Stimulated activated CD4-positive, alpha-beta T cell treated with anti-CD3 and anti-CD28 coated beads, Interleukin-15, amount 100 ng/mL, for 1 hour (primary cell): ENCODE measurements at regions not wholly inside any gene's neighbourhood (a gene's known extent, or its start where the extent isn't known, plus 50 kb on each side); places are given as distances from the start of the nearest gene placed in this dataset.
"Not testable (repeated sequence)": the region's sequence is repeated elsewhere in the genome, so short reads cannot be mapped to it uniquely, and the experiment has no call there.

Experiments
- DNase-seq, 2 donors: peaks; one replicate each; pipeline ENCODE4 v3.0.0-alpha.2; 2020; ENCODE audit warnings: low read depth in 1 of 2, low spot score in 1 of 2

GRCh38 chr10:118913825-118914224, 115.7 kb upstream of the NANOS1 start:
- DNase-seq, result no peak

DNA sequence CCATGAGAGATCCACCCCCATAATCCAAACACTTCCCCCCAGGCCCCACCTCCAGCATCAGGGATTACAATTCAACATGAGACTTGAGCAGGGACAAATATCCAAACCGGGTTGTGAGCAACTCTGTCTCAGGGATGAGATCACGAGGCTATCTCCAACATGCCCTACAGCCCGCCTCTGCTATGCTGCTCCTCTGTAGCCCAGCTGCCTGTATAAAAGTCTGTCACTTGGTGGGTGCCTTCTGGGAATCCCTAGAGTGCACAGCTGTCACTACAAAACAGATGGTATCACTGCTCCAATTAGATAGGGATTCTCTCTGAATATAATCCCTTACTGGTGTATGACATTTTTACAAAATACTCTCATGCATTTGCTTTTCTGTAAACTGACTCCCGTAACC, 114.9 kb upstream of the NANOS1 start:
- no peak for DNase-seq

DNA sequence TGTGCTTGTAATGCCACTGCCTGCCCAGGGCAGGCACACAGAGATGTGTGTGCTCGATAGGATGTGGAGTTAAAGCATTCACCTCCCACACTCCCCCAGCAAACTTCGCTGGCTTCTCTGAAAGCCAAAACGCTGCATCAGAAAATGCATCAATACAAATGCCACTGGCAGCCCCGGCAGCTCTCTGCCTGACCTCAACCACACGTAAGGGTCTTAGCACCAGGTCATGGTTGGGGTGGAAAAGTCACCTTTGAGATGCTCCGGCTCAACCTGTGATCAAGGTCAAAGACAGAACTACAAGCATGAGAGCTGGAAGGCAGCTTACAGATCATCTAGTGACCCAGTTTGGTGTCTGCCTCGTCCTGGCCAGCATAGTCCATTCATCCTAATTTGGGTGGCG, 114.4 kb upstream of the NANOS1 start:
- DNase-seq, result no peak

- DNase-seq, result no peak
Observed at GRCh38 chr10:118916777-118917176, 112.7 kb upstream of the NANOS1 start.

DNA sequence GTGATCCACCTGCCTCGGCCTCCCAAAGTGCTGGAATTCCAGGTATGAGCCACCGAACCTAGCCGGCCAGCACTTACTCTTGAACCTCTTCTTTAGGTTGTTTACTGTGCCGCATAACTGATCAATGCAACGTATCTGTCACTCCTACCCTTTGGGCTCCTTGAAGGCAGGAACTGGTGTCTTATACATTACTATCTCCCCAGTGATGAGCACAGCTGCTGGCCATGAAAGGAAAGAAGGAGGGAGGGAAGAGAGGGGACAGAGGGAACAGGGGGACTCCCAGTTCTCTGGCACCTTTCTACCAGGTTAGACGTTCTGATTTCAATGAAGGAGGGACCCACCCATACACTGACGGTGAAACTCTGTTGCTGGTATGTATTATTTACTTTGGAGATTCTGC, 111.8 kb upstream of the NANOS1 start:
- DNase-seq, result no peak

DNA sequence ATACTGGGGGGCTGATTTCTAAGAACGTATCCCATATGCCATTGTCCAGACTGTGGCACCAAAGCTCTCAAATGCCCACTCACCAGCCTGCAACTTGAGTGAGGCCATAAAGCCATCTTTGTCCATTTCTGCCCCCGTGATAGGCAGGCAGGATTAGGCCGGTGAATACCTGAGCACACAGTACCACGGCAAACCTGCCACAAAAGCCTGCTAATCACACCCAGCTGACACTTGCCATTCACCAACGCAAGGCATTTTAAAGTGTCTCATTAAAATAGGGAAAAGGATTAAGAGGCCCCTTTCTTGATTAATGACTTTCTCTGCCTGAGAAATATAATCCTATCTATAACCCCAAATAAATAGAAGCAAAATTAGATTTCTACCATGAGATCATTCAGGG, 111.4 kb upstream of the NANOS1 start:
- DNase-seq, result no peak

DNA sequence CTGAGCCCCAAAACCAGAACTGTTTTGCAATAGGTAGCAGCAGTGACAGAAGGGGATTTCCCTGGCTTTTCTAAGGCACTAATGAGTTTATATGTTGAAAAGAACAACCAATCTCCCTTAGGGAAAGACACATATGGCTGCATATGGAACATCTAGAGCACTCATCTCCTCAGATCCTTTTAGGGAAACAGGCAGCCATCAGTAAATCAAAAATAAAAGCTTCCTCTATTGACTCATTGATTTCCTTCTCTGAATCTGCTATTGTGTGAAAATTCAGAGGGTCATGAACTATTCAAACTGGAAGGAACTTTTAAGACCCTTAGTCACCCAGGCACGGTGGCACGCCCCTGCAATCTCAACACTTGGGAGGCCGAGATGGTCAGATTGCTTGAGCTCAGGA, 110.9 kb upstream of the NANOS1 start:
- no peak for DNase-seq

- DNase-seq, result no peak
Observed at GRCh38 chr10:118920206-118920605, 109.3 kb upstream of the NANOS1 start.

GRCh38 chr10:118922226-118922625, 107.3 kb upstream of the NANOS1 start:
- DNase-seq, result no peak

DNA sequence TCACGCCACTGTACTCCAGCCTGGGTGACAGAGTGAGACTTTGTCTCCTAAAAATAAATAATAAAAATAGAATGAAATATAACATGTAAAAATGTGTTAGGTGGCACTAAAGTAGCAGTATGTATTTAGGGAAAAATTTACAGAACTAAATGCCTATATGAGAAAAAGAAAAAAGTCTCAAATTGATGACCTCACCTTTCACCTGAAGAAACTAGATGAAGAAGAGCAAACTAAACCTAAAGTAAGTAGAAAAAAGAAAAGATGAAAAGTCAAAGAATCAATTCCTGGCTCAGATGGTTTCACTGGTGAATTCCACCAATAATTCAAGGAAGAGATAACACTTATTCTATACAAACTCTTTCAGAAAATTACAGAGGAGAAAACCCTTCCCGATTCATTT, 106.5 kb upstream of the NANOS1 start:
- no peak for DNase-seq

DNA sequence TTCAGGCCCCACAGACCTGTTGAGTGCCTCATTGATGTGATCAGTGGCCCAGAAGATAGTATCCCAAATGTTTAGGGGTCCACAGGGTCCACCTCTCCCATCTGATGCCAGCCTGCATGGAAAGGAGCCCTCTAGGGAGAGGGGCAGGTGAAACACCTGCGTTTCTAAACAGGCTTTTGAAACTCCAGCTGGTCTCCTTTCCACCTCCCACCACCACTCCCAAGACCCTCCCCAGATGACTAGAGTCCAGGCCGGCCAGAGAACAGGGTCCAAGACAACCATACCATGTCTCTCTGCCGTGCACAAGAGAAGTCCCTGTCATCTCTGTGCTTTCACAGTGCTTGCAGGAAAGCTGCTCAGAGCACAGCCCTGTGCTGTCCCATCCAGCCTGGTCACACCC, 105.0 kb upstream of the NANOS1 start:
- no peak for DNase-seq

GRCh38 chr10:118925404-118926071, 104.0 kb upstream of the NANOS1 start:
- no peak for DNase-seq

- no peak for DNase-seq
Observed at GRCh38 chr10:118926072-118926417, 103.5 kb upstream of the NANOS1 start.

GRCh38 chr10:118926441-118926840, 103.1 kb upstream of the NANOS1 start:
- DNase-seq, result no peak

DNA sequence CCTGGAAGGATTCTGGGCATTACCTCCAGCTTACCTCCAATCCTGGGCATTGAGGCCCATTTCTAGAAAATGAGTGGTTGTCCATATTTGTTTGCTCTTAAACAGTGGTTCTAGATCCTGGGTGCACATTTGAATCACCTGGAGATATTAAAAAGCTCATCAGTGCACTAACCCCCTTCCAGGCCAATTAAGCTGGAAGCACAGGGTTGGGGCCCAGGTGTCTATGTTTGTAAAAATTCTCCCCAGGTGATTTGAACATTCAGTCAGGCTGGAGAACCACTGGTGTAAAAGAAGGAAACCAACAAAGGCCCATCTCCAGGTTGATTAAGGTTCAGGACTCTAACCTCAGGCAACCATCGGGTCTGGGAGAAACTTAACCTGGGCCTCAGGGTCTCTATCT, 102.6 kb upstream of the NANOS1 start:
- DNase-seq, result no peak

DNA sequence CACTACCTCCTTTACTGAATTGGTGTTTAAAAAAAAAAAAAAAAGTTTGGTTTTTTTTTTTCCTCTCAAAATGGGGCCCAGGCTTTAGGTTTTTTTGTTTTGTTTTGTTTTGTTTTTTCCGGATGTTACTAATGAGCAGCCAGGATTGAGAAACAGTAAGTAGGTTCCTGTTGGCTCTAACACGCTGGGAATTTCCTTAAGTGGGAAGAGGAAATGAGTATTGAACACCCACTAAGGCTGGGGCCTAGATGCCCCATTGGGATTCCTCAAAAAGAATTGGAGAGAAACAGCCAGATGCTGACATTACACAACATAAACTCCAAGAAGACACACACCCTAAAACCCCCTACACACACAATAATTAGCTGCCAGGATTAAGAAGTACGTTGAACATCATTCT, 102.2 kb upstream of the NANOS1 start:
- DNase-seq, result no peak

DNA sequence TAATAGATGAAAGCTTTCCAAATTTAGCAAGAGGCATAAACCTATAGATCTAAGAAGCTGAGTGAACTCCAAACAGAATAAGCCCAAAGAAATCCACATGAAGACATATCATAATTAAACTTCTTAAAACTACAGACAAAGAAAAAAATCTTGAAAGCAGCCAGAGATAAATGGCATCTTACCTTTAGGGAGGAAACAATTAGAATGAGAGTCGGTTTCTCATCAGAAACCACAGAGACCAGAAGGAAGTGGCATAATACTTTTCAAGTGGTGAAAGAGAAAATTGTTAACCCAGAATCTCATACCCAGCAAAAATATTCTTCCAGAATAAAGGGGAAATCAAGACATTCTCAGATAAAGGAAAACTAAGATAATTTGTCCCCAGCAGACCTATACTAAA, 98.9 kb upstream of the NANOS1 start:
- DNase-seq, result no peak

GRCh38 chr10:118931436-118931835, 98.1 kb upstream of the NANOS1 start:
- DNase-seq, result no peak

DNA sequence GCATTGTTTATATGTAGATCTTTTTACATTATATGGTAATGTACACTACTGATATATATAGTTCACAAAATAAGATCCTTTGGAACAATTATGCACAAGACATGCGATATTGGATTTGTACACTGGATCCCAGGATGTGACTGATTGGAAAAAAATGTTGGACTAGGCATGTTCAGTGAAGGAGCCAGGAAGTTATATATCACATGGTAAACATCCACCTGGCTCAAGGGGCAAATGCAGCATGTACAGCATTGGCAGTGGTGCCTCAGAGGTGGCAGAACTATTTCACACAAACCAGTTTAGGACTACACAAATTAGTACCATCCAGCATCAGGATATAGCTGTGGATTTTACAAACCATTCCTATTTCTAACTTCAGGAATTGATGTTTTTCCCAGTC, 97.4 kb upstream of the NANOS1 start:
- DNase-seq, result not testable (repeated sequence)

- DNase-seq, result no peak
Observed at GRCh38 chr10:118937226-118937625, 92.3 kb upstream of the NANOS1 start.

- DNase-seq, result no peak
Observed at GRCh38 chr10:118939211-118940007, 90.1 kb upstream of the NANOS1 start.

DNA sequence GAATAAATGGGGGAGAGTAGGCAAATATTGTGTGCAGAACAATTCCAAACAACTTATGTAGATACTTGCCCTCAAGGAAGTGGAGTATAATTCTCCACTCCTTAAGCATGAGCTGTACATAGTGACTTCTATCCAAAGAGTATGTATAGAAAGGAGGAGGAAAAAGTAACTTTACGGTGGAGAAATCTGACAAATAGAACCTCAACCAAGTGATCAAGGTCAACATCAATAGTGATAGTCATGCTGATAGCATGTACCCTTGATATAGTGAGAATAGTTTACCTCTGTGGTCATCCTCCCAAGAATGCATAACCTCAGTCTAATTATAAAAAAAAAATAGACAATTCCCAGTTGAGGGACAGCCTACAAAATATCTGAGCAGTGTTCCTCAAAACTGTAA, 89.1 kb upstream of the NANOS1 start:
- DNase-seq, result no peak

DNA sequence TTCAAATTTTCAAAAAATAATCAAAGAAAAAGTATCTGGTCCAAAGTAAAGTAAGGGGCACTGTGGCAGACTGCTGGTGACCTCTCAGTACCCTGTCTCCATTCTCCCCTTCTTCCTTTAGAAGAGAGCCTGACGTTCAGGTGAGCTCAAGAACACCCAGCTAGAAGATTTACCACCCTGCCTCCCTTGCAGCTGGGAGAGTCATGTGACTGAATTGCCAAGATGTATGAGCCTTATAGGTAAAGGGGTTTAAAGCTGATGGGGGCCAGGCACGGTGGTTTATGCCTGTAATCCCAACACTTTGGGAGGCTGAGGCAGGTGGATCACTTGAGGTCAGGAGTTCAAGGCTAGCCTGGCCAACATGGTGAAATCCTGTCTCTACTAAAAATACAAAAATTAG, 86.3 kb upstream of the NANOS1 start:
- DNase-seq, result no peak
